Iris pigment epithelial cell (primary cell): ENCODE measurements at regions not wholly inside any gene's neighbourhood (a gene's known extent, or its start where the extent isn't known, plus 50 kb on each side); places are given as distances from the start of the nearest gene placed in this dataset.

Source experiments
- DNase-seq: peaks from one replicate; pipeline ENCODE4 v3.0.0-alpha.2; 2011; ENCODE audit warnings: low read depth

DNA sequence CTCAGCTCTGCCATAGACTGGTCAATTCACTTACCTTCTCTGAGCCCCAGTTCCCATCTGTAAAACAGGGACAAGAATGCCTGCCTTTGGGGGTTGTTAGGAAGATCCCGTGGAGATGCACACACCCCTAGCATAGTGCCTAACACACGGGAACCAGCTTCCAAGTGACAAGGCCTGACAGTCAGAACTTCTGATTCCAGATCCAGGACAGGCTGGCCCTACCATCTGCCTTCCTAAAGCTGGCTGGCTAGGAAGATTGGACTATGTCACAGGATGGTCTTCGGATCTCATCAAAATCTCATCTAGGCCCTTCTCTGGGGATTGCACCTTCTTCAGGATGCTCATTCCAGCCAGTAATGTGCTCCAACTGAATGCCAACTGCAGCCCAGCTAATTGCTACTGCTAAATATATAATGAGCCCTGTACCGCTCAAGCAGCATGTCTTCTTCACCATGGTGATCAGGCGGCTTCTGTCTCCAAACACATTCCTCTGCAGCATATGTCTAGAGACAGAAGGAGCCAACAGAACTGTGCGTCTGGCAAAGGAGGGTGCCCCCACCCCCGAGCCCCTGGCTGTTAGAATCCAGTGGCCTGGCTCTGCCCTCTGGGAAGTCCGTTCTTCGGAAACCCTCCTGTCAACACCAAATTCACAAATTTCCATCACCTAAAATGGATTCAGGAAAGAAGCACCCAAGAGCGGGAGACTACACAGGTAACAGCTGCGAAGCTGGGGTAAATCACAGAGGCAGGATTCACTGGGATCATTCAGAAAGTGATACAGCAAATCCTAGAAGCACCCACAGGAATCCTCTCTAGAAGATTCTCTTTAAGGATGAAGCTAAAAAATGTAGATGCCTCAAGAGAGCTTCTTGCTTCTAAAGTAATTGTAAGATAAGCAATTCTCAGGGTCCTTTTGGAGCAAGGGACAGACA is 142.1 kb upstream of the EEPD1 start:
- DNase-seq, result no peak

DNA sequence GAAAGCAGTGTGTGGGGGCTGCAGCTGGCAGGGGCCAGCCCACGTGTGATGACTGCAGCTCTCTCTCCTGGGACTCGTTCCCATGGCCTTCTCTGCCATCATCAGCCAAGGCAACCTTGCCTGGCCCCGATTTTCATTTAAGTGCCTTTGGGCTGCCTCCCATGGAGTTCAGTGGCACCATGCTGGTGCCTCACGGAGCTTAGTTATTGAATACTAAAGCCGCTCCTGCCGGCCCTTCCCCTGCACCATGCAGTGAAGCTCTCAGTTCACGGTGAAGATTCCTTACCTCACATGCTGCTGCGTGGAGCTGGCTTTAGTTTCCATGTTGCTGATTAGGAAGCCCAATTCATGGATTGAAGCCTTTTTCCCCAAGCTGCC is 141.5 kb upstream of the EEPD1 start:
- DNase-seq, result no peak

DNA sequence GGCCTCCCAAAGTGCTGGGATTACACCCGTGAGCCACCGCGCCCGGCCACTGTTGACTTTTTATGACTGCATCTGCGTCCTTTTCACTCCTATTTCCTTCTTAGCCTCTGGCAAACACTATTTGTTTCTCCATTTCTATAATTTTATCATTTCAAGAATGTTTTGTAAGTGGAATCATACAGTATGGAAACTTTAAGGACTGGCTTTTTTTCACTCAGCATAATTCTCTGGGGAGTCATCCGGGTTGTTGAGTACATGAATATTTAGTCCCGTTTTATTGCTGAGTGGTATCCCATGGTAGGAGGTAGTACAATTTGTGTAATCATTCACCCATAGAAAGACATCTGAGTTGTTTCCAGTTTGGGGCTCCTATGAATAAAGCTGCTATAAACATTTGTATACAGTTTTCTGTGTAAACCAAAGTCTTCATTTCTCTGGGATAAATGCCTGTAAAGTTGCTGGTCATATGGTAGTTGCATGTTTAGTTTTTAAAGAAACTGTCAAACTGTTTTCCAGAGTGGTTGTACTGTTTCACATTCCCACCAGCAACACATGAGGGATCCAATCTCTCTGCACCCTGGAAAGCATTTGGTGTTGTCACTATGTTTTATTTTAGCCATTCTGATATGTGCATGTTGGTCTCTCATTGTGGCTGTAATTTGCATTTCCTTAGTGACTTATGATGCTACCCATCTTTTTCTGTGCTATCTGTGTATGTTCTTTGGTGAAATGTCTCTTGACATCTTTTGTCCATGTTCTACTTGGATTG is 139.6 kb upstream of the EEPD1 start:
- DNase-seq, result peak; percentile 45

DNA sequence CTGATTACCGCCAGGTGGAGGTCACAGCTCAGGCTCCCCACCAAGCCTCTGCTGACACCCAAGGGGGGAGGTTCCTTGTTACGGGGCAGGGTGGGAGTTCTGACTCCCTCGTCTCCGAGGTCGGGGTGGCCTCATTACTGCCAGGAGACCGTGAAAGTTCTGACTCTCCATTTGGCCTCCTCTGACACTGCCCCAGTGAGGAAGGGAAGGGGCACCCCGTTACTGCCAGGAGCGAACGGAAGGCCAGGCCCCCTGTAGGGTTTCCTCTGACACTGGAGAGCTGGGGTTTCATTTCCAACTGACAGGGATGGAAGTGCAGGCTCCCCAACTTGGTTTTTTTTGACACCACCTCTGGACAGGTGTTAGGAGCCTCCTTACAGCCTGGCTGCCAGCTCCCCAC is 138.1 kb upstream of the EEPD1 start:
- no peak for DNase-seq

DNA sequence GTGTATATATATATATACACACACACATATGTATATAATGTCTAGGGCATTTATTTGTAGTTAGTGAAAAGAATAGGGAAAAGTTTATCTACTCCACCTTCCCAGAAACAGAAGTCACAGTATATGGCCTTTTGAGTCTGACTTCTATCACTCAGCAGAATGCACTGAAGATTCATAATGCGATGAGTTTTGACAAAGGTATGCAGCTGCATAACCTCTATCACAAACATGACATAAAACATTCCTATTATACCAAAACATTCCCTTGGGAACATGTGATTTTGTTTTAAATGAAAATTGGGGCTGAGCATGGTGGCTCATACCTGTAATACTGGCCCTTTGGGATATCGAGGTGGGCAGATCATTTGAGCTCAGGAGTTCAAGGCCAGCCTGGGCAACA is 137.3 kb upstream of the EEPD1 start:
- peak; percentile 78 for DNase-seq

DNA sequence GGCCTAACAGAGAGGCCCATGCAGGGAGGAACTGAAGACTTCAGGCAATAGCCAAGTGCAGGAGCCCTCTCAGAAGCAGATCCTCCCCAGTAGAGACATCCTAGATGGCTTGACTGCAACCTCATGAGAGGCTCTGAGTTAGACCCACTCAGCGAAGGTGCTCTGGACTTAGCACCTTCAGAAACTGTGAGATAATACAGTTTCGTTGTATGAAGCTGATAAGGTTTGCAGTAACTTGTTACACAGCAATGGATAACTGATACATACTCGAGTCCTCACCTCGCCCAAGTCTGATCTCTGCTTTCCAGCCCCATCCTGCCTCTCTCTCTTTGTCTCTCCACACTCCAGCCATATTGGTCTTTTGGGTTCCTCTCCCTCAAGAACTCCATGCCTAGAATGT is 136.4 kb upstream of the EEPD1 start:
- DNase-seq, result no peak

DNA sequence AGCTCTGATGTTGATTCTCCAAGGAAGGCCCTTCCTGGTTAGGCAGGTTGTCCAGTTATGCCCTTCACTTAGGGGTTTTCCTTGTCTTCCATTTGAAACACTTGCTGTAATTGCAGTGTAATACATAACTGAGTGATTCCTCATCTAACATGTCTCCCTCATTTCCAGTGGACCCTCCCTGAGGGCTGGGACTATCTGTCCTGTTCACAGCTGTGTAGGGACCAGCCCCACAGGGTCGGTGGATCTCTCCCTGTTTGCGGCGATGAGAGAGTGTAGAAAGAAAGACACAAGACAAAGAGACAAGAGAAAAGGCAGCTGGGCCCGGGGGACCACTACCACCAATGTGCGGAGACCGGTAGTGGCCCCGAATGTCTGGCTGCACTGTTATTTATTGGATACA is 135.9 kb upstream of the EEPD1 start:
- no peak for DNase-seq

DNA sequence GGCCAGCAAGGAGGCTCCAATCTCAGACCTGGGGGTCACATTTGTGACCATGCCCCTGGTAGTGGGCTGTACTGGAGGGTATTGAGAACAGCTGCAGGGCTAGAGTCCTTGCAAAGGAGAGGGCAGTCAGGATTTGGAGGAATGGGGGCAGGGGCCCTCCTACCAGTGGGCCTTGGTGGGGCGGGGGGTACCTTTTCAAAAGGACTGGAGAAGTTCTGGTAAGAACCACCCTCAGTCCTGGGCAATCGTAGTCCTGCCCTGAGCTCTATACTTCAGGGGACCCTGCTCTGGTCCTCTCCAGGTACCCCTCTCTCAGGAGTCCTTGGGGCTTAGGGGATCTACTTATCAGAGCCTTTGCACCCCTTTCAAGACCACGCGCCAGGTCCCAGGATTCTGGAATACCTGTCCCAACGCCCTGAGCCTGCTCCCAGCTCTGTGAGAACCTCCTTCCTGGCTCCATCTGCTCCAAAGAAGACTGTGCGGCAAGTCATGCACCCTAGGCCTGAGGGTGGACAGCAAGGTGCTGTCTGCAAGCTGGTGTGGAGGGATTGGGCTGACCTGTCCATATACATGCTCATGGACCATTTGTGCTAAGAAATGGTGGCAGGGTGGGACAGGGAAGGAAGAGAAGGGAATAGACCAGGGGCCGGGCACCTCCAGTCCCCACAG is 134.1 kb upstream of the EEPD1 start:
- DNase-seq, result no peak

DNA sequence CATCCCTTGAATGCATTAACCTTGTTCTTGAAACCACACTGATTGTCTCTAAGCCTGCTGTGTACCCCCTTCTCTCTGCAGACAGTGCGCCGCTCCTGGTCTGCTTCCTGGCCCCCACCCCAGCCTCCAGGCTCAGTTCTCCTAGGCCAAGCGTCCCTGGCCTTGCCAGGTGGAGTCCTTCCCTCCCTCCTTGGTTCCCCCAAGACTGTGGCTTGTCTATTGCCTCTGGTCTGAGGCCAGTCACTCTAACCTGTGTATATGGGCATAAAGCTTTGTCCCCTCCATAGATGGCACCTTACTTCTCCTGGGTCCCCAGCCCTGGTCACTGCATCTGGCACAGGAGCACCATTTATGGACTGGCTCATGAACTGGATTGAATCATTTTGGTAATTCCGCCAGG is 133.5 kb upstream of the EEPD1 start:
- DNase-seq, result no peak

DNA sequence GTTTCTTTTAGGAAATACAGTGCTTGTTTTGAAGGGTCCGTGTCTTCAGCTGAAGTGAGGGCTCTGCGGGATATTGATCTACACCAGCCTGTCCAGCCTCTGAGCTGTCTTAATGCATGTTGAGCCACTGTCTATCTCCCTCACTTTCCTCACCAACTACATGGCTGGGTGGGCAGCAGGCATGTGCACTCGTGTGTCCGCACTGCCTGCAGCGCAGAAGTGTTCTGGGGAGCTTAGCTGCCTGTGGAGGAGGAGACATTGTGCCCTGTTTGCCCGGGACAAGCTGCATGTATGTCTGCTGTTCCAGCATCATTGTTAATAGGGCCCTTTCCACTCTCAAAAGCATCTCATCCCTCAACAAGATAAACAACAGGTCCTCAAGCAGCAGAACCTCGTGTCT is 133.1 kb upstream of the EEPD1 start:
- DNase-seq, result no peak

DNA sequence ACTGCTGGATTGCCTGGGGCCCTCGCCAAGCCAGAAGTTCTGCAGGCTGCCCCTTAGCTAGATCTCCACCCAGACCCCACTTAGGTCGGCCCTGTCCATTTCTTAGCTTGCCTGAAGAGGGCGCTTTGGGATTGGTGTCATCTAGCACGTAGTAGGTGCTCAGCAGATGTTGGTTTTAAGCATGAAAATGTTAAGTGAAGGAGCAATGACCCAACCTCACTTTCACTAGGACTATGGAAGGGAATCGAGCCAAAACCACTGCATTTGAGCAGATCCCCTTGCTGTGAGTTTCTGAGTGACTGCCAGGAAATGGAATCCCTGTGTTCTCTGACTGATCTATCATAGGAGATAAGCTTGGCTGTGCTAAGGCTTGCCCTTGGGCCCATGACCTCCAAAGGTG is 131.7 kb upstream of the EEPD1 start:
- DNase-seq, result peak; percentile 47

DNA sequence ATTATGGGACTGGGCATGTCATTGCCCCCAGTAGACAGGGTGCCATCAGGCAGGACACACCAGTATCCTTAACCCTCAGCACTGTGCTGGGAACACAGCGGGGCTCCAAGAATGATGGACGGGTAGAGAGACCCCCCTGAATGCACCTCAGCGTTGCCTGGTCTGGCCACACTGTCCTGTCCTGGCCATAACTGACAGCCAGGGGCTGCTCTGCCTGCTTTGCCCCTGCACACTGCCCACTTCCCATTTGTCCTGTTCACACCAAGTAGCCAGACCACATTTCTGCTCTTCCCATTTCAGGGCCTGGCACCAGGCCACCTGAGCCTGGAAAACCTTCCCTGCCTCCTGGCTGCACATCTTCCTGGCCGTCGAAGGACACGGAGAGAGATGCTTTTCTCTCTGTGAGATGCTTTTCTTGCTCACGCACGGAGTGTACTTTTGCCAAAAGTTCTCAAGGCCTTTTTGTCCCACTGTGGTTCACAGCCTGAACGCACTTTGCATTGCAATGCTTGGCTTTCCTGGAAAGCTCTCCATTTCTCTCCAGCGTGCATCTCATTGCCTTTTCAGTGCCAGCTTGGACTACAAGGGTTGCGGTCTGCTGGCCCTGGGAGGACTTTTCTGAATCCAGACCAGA is 131.0 kb upstream of the EEPD1 start:
- DNase-seq, result no peak

DNA sequence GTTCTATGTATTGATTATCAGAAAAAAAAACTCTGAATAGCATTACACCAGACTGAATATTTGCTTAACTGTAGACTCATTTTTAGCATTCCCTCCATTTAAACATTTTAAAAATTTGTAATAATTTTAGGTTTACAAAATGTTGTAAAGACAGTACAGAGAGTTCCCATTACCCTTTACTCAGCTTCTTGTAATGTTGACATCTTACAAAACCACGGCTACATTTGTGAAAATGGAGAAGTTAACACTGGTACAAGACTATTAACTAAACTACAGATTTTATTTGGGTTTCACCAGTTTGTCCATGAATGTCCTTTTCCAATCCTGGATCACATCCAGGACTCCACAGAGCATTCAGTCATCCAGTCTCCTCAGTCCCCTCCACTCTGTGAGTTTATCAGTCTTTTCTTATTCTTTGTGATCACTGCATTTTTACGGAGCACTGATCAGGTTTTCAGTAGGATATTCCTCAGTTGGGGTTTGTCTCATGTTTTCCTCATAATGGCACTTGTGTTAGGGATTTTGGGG is 130.0 kb upstream of the EEPD1 start:
- no peak for DNase-seq

DNA sequence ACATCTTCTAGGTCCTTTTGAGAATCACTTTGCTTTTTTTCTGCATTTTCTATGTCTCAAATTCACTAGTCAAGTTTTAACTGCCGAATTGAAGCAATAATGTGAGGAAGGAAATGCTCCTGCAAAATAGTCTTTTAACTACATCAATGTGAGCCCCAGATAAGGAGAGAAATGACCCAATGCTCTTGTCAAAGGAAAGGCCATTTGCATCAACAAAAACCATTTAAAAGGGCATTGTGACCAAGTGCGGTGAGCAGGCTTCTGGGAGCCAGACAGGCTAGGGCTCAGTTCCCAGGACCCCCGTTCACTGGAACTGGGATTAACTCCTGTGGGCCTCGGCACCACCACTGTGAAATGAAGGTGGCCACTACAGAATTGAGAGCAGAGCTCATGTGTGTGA is 127.9 kb upstream of the EEPD1 start:
- no peak for DNase-seq

DNA sequence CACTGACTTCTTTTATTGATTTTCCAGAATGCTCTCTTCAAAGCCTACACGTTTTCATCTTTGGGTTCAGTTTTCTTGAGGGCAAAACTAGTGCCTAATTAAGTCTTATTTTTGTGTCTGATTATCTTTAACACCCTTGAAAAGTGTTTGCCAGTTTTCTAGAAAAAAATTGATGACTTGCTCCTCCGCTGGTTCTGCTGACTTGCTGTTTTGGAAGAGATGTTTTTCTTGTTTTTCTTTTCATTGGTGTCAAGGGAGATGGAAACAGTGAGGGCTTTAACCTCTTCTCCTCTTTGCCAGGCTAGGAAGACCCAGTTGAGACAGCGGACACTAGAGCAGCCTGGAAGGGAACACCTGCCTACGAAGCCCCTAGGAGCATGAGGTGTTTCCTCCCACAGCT is 123.7 kb upstream of the EEPD1 start:
- DNase-seq, result no peak

DNA sequence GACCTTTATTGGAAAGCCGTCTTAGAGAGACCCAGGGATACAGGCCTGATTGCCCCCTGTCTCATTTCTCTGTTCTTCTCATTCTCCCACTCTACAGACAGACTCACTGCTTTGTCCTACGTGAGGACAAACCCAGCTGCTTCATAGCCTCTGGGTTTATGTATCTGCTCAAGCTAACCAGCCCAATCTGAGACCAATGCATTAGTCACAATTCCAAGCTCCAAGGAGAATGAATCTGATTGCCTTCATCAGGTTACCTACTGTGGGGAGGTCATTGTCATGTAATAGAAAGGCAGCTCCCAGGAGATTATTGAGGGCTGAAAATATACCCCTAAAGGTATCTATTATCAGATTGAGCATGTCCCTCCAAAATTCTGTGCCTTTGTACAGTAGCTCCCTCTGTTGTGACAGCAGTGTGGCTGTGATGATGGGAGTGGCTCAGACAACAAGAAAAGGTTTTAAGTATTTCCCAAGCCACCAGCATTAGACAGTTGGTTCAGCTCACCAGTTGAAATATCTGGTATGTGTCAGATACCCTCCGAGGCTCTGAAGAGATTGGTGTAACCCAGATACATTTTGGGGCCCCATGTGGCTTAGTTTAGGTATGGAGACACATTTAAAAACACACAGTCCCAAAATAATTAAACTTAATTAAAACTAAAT is 123.1 kb upstream of the EEPD1 start:
- no peak for DNase-seq

DNA sequence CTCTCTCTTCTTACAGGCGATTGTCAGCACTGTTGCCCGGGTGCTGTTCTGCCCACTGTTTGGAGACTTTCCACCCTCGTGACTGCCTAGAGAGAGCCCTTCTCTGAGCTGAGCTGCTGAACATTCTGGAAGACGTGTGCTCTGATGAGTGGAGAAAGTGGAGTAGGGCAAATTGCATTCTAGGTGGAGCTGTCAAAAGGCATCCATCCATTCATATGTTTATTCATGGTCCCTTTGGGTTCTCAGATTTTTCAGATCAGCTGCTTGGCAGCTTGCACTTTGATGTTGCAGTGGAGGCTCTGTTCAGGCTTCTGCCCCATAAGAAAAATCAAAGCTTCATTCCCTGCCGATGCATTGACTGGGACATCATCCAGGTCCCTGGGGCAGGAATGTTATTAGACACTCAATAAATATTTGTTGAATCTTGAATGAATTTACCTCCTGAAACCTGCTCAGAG is 120.7 kb upstream of the EEPD1 start:
- DNase-seq, result peak; percentile 18

DNA sequence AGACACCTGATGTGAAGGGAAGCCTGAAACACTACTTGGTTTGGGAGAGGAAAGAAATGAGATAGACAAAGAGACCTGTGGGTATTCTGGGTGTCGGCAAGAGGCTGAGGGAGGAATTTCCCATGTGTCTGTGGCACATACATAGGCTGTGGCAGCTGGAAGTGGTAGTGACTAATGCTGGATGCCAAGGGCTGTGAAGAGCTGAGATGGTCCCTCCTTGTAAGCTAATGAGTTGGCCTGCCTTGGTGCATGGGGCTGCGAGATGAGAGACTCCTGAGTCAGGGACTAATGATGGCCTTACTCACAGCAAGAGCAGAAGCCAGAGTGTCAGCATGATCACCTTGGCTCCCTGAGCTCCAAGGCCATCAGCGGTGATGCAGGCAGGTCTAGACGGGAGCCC is 119.0 kb upstream of the EEPD1 start:
- DNase-seq, result peak; percentile 42

DNA sequence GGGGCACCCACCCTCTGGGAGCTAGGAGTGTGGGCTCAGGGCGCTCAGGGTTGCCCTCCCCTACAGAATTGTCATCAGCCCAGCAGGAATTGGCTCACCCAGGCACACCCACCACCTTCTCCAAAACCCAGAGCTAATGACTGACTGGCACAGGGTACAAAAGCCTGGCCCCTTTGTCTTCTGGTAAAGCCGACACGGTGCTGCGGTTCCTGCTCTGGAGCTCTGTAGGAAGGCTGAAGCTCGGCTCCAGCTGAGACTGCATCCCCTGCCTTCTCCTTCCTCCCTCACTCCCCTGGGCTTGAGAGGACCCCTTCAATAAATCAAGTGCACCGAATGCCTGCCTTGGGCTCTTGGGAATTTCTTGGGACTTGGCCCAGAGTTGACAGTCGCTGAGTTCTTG is 117.9 kb upstream of the EEPD1 start:
- DNase-seq, result no peak

DNA sequence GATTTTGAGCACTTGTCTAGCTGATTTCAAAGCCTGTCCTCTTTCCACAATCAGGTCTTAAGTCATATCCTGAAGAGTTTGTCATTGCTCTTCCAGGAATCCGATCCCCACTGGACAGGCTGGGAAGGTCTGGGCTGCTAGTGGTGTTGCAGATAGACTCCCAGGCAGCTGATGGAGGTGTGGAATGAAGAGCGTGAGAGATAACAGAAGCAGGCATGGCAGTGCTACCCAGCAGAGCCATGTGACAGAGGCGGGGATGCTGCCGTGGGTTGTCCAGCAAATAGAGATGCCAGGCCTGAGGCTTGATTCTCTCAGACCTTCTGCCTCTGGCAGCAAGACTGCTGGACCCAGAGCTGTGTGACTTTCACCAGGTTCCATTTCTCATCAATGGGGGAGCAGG is 116.5 kb upstream of the EEPD1 start:
- peak; percentile 22 for DNase-seq

DNA sequence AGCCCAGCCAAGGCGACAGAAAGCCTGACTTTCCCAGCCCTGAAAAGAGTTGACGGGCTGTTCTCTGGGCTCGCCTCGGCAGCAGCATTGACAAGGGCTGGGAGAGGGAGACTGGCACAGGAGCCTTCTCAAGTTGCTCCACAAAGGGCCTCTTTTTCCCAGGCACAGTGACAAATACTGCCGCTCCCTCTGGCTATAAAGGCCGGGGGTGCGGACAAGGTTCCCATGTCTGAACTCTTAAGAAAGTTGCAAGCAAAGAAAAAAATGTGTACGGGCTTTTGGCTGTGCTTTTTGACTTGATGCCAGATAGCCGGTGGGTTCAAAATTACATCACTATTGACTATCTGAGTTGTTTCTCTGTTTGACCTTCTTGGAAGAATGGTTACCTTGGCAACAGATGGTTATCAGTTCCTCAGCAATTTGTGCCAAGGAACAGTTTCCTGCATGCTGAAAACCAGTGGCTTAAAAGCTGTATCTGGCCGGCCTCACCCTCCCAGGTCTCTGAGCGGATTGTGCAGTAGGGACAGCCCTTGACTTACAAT is 115.9 kb upstream of the EEPD1 start:
- peak; percentile 96 for DNase-seq
